CD14-positive monocyte (primary cell): ENCODE measurements at regions not wholly inside any gene's neighbourhood (a gene's known extent, or its start where the extent isn't known, plus 50 kb on each side); places are given as distances from the start of the nearest gene placed in this dataset.

Experiments
- DNase-seq, 3 donors: peaks; one replicate each; pipeline ENCODE4 v3.0.0-alpha.2; 2011 to 2022
- H2AFZ ChIP-seq: 2 replicates; pipeline ENCODE4 v1.6.0; 2012; ENCODE audit warnings: mild to moderate bottlenecking, low read depth, low read length, inconsistent platforms; ENCODE audit not compliant: insufficient read depth, poor library complexity, severe bottlenecking
- H3K27ac ChIP-seq, 2 donors: 1 replicate in 1 of 2; 2 replicates in 1 of 2; pipeline ENCODE4 v1.5.1; 2012 to 2013; ENCODE audit warnings: low read length in 2 of 2, control low read depth in 1 of 2, inconsistent platforms in 1 of 2, low read depth in 1 of 2, mild to moderate bottlenecking in 1 of 2
- H3K27me3 ChIP-seq, 2 donors: one replicate each; pipeline versions ENCODE4 v1.6.0 to v1.6.1; 2011 to 2013; ENCODE audit warnings: low read length in 2 of 2; ENCODE audit not compliant: control insufficient read depth in 2 of 2, insufficient read depth in 2 of 2
- H3K36me3 ChIP-seq, 2 donors: replicated peaks in 1 of 2; 1 replicate in 1 of 2; 2 replicates in 1 of 2; pipeline versions ENCODE4 v1.5.1 to v1.6.1; 2012 to 2013; ENCODE audit warnings: low read length in 2 of 2, control low read depth in 1 of 2, inconsistent platforms in 1 of 2, mild to moderate bottlenecking in 1 of 2; ENCODE audit not compliant: insufficient read depth in 2 of 2, control insufficient read depth in 1 of 2
- H3K4me1 ChIP-seq, 2 donors: 1 replicate in 1 of 2; 2 replicates in 1 of 2; pipeline versions ENCODE4 v1.5.1 to v1.6.1; 2012 to 2013; ENCODE audit warnings: low read length in 2 of 2, control low read depth in 1 of 2, inconsistent platforms in 1 of 2, mild to moderate bottlenecking in 1 of 2, moderate library complexity in 1 of 2; ENCODE audit not compliant: insufficient read depth in 2 of 2, control insufficient read depth in 1 of 2
- H3K4me2 ChIP-seq: replicated peaks from 2 replicates; pipeline ENCODE3; 2012; ENCODE audit warnings: low read length, moderate library complexity, mild to moderate bottlenecking; ENCODE audit not compliant: poor library complexity, severe bottlenecking; ENCODE audit errors: extremely low read depth
- H3K4me3 ChIP-seq, 3 experiments: fragments of 200-600 bp in 1 of 3; sonication (generic) in 1 of 3; replicated peaks in 1 of 3; 1 replicate in 2 of 3; 2 replicates in 1 of 3; pipeline ENCODE4 v1.5.1; 2011 to 2013; ENCODE audit warnings: low read length in 3 of 3, mild to moderate bottlenecking in 3 of 3, control low read depth in 2 of 3, low read depth in 2 of 3, inconsistent platforms in 1 of 3, moderate library complexity in 1 of 3
- H3K79me2 ChIP-seq: 2 replicates; pipeline ENCODE4 v1.6.0; 2012; ENCODE audit warnings: mild to moderate bottlenecking, control low read depth, inconsistent platforms, low read length, moderate library complexity; ENCODE audit not compliant: insufficient read depth
- H3K9ac ChIP-seq: 2 replicates; pipeline ENCODE4 v1.6.0; 2017; ENCODE audit warnings: low read length, mild to moderate bottlenecking; ENCODE audit not compliant: insufficient read depth, poor library complexity, severe bottlenecking
- H3K9me3 ChIP-seq, 2 donors: replicated peaks in 1 of 2; 1 replicate in 1 of 2; 2 replicates in 1 of 2; pipeline versions ENCODE4 v1.5.1 to v1.6.1; 2012 to 2013; ENCODE audit warnings: low read length in 2 of 2, control low read depth in 1 of 2; ENCODE audit not compliant: control insufficient read depth in 1 of 2, insufficient read depth in 1 of 2
- H4K20me1 ChIP-seq: 2 replicates; pipeline ENCODE4 v1.6.0; 2012; ENCODE audit warnings: mild to moderate bottlenecking, low read length, control low read depth, moderate library complexity; ENCODE audit not compliant: insufficient read depth
- H3K27ac Mint-ChIP-seq, 7 donors: one replicate each; pipeline ENCODE4 v1.8.0; 2020; ENCODE audit warnings: mild to moderate bottlenecking in 7 of 7, mixed read lengths in 7 of 7, moderate library complexity in 6 of 7, inconsistent platforms in 2 of 7
- H3K27me3 Mint-ChIP-seq, 3 donors: one replicate each; pipeline ENCODE4 v1.8.0; 2021 to 2022; ENCODE audit warnings: low read depth in 3 of 3, mild to moderate bottlenecking in 3 of 3, mixed read lengths in 3 of 3, moderate library complexity in 3 of 3, inconsistent platforms in 1 of 3
- H3K36me3 Mint-ChIP-seq, 2 donors: one replicate each; pipeline ENCODE4 v1.8.0; 2020; ENCODE audit warnings: mixed read lengths in 2 of 2, inconsistent platforms in 1 of 2, mild to moderate bottlenecking in 1 of 2
- H3K4me1 Mint-ChIP-seq: one replicate; pipeline ENCODE4 v1.8.0; 2020; ENCODE audit warnings: mild to moderate bottlenecking, mixed read lengths
- H3K4me3 Mint-ChIP-seq, 2 donors: one replicate each; pipeline ENCODE4 v1.8.0; 2020; ENCODE audit warnings: mild to moderate bottlenecking in 2 of 2, mixed read lengths in 2 of 2, moderate library complexity in 1 of 2
- H3K9me3 Mint-ChIP-seq, 7 donors: one replicate each; pipeline ENCODE4 v1.8.0; 2020 to 2022; ENCODE audit warnings: mixed read lengths in 7 of 7, mild to moderate bottlenecking in 6 of 7, moderate library complexity in 6 of 7, inconsistent platforms in 2 of 7
- WGBS: methylation state at CpG from one replicate; pipeline ENCODE4 v1.1.5; 2013; ENCODE audit warnings: missing lambda C conversion rate; ENCODE audit not compliant: insufficient coverage; 5-methylcytosine and 5-hydroxymethylcytosine counted together
- intact Hi-C, 2 donors: fragments of 100-400 bp; cut with micrococcal nuclease; formaldehyde crosslinking; loops; one replicate each; pipeline versions ENCODE4 v1.15.0 to v1.15.1; 2023
- TF ChIP-seq, protein P1 (sequence below): fragments of 200-600 bp; IDR thresholded peaks from one replicate; pipeline ENCODE4 v1.8.0; 2022; ENCODE audit warnings: antibody characterized with exemption, mild to moderate bottlenecking

DNA sequence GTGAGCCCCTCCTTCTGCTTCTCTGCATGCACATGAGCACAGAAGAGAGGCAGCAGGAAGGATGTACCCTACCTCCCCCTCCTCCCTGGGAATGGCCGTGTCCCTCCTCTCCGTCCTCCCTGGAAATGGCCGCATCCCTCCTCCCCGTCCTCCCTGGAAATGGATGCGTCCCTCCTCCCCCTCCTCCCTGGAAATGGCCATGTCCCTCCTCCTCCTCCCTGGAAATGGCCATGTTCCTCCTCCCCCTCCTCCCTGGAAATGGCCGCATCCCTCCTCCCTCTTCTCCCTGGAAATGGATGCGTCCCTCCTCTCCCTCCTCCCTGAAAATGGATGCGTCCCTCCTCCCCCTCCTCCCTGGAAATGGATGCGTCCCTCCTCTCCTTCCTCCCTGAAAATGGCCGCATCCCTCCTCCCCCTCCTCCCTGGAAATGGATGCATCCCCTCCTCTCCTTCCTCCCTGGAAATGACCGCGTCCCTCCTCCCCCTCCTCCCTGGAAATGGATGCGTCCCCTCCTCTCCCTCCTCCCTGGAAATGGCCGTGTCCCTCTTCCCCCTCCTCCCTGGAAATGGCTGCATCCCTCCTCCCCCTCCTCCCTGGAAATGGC is 428.6 kb downstream of the AACS start:
- no peak for DNase-seq
- no peaks in the 10 kb centered on the region for H4K20me1 ChIP-seq
- no peak overlapping the region for H2AFZ ChIP-seq
- no peak overlapping the region for H3K9ac ChIP-seq
- H3K27ac Mint-ChIP-seq: no peak overlapping the region
- H3K27me3 ChIP-seq: no peaks in the 10 kb centered on the region
- no peak overlapping the region for H3K4me2 ChIP-seq
- H3K4me1 Mint-ChIP-seq: no peaks in the 10 kb centered on the region
- no peaks in the 10 kb centered on the region for H3K36me3 ChIP-seq
- H3K9me3 Mint-ChIP-seq: peaks cover 0 to 4% (median 0%) of the 10 kb centered on the region in 7 donors
- intact Hi-C loops: no loop called here
- H3K9me3 ChIP-seq: no peaks in the 10 kb centered on the region
- TF ChIP-seq, protein P1, sequence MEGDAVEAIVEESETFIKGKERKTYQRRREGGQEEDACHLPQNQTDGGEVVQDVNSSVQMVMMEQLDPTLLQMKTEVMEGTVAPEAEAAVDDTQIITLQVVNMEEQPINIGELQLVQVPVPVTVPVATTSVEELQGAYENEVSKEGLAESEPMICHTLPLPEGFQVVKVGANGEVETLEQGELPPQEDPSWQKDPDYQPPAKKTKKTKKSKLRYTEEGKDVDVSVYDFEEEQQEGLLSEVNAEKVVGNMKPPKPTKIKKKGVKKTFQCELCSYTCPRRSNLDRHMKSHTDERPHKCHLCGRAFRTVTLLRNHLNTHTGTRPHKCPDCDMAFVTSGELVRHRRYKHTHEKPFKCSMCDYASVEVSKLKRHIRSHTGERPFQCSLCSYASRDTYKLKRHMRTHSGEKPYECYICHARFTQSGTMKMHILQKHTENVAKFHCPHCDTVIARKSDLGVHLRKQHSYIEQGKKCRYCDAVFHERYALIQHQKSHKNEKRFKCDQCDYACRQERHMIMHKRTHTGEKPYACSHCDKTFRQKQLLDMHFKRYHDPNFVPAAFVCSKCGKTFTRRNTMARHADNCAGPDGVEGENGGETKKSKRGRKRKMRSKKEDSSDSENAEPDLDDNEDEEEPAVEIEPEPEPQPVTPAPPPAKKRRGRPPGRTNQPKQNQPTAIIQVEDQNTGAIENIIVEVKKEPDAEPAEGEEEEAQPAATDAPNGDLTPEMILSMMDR: no peak
- H3K4me3 ChIP-seq: no peak overlapping the region
- no peaks in the 10 kb centered on the region for H3K79me2 ChIP-seq
- no peak overlapping the region for H3K27ac ChIP-seq
- no peak overlapping the region for H3K4me3 Mint-ChIP-seq
- no peaks in the 10 kb centered on the region for H3K36me3 Mint-ChIP-seq
- 92% methylated on average over 9 of the region's 14 CpGs for WGBS
- H3K4me1 ChIP-seq: no peaks in the 10 kb centered on the region
- H3K27me3 Mint-ChIP-seq: no peaks in the 10 kb centered on the region

DNA sequence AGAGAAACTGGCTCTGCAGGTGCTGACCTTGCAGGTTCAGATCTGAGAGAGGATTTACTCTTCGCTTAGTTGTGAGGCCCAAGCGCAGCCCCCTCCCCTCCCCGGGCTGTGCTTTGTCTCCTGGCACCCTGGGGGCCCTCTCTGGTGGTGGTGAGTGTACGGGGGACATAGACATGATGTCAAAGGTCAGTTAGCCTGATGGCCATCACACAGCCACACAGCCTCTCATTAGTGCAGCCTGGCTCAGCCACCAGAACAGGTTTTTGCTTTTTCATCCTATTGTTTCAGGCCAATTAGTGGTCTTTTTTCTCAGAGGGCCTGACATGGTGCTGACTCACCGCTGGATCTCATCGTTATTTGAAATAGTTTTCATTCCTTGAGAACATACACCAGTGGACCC is 437.9 kb downstream of the AACS start:
- WGBS: no CpG with 5 or more reads among the region's 6 CpGs
- H3K27ac ChIP-seq: no peak overlapping the region
- Mint-ChIP-seq H3K27ac (no peak overlapping the region), H3K9me3 (peaks cover 0 to 2% (median 0%) of the 10 kb centered on the region in 7 donors), H3K36me3 (no peaks in the 10 kb centered on the region), H3K4me3 (no peak overlapping the region), H3K4me1 (no peaks in the 10 kb centered on the region), H3K27me3 (peaks cover 0 to 2% (median 0%) of the 10 kb centered on the region in 3 donors)
- no peak for DNase-seq
- no peaks in the 10 kb centered on the region for H3K36me3 ChIP-seq
- no peak overlapping the region for H3K4me3 ChIP-seq
- no peaks in the 10 kb centered on the region for H3K4me1 ChIP-seq
- TF ChIP-seq, protein P1: no peak
- intact Hi-C loops: no loop called here
- H3K79me2 ChIP-seq: no peaks in the 10 kb centered on the region
- no peaks in the 10 kb centered on the region for H3K9me3 ChIP-seq
- no peak overlapping the region for H2AFZ ChIP-seq
- H3K9ac ChIP-seq: no peak overlapping the region
- no peak overlapping the region for H3K4me2 ChIP-seq
- H3K27me3 ChIP-seq: no peaks in the 10 kb centered on the region
- H4K20me1 ChIP-seq: no peaks in the 10 kb centered on the region
